AML-193 (cell line): ENCODE measurements at regions not wholly inside any gene's neighbourhood (a gene's known extent, or its start where the extent isn't known, plus 50 kb on each side); places are given as distances from the start of the nearest gene placed in this dataset.
A peak's percentile ranks its signal among the peaks of the same experiment; 100 is the strongest.

Experiments used
- DNase-seq, 2 experiments: peaks; one replicate each; lab custom pipeline; 2025; lab: John Stamatoyannopoulos, UW

DNA sequence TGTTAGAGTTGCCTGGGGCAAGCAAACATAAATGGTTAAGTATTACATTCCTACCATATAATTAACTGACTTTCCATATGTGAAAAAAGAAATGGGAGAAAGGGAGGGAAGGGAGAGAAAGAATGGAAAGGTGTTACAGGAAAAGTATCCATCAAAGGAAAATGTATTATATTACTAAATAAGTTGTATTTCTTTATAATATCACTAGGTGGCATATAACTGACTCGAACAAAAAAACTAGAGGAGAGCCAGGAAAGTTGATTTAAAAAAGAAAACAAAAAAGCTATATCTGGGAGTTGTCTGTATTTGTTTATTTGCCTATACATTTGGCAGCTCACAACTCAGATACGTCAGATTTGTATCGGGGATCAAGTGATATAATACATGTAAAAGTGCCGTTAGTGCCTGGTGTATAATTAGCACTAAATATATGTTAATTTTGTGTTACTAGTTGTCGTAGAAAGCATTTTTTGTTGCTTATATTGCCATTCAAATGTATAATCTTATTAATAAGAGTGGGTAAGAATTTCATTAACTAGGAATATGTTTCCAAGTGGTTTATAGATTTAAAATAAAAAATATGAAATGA lies 59.6 kb upstream of the ADAMTS19 start:
- DNase-seq = peak; percentile 17 to 20

DNA sequence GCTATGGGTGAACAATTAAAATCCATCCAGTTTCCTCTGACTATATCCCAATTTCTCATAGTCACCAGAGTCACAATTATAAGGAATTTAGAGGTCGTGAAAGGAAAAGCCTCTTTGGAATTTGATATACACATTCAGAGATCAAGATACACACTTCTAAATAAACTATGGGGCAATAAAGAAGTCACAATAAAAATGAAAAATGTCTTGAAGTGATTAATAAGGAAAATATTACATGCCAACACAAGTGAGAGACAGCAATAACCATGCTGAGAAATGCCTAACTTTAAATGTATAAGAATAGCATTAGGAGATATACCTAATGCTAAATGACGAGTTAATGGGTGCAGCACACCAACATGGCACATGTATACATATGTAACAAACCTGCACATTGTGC lies 54.9 kb upstream of the ADAMTS19 start:
- no peak for DNase-seq

DNA sequence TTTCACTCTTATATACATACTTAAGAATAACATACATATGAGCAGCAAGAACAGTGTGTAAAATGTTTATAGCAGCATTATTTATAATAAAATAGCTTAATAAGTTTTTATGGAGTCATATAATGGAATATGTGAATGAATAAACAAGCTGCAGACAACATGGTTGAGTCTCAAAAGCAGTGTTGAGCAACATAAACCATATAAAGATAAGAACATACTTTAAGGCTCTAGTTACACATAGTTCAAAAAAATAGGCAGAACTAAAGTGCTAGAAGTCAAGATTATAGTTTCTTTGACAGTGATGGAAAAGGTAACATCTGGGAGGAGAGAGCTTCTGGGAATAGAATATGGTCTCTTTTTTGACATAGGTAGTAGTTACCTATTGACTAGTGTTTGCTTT lies 53.7 kb upstream of the ADAMTS19 start:
- no peak for DNase-seq
